HCT116 (cell line): ENCODE measurements at regions not wholly inside any gene's neighbourhood (a gene's known extent, or its start where the extent isn't known, plus 50 kb on each side); places are given as distances from the start of the nearest gene placed in this dataset.

ENCODE experiments used
- ATAC-seq: fragments of 200-7000 bp; cut with Tn5 transposase; 2 replicates; pipeline ENCODE4 v1.9.1; 2020; ENCODE audit warnings: mild to moderate bottlenecking, moderate library complexity
- BruUV-seq: library from RNA; stranded (reverse); fragments of 400-500 nt; replicated peaks from 2 replicates; lab custom pipeline; 2021; lab: Mats Ljungman, UMichigan
- CTCF ChIA-PET: fragments of 300-600 bp; sonication (Branson Sonifier 250); formaldehyde crosslinking; loops from one replicate; lab custom pipeline; 2021; ENCODE audit warnings: antibody characterized with exemption; lab: Charles Lee
- POLR2A ChIA-PET: fragments of 300-600, 350-600 bp; sonication (Branson Sonifier 250); formaldehyde crosslinking; loops from one replicate; lab custom pipeline; 2021; ENCODE audit warnings: antibody characterized with exemption; lab: Charles Lee
- RAD21 ChIA-PET, 2 experiments: fragments of 300-600 bp; sonication (Branson Sonifier 250); formaldehyde crosslinking; loops; one replicate each; lab custom pipeline; 2023; ENCODE audit warnings: low total read pairs in 2 of 2; ENCODE audit not compliant: uncharacterized antibody in 2 of 2, unreplicated experiment in 2 of 2, low non-redundant PET in 1 of 2; lab: Charles Lee
- DNase-seq: peaks from one replicate; pipeline ENCODE4 v3.0.0-alpha.2; 2010; ENCODE audit warnings: low read depth, low spot score
- H2AFZ ChIP-seq: fragments of 200-600 bp; shearing (Covaris generic), sonication (generic); 2 replicates; pipeline ENCODE4 v1.6.1; 2017; ENCODE audit warnings: low read depth, mixed run types, mixed read lengths, antibody characterized with exemption, low read length; ENCODE audit not compliant: poor library complexity, severe bottlenecking
- H3K27ac ChIP-seq: 2 replicates; pipeline ENCODE4 v1.5.1; 2012; ENCODE audit warnings: low read depth, low read length
- H3K27me3 ChIP-seq: fragments of 200-600 bp; sonication (generic); 2 replicates; pipeline ENCODE4 v1.6.1; 2016; ENCODE audit warnings: mixed run types, low read length, mixed read lengths; ENCODE audit not compliant: insufficient read depth
- H3K36me3 ChIP-seq, 2 experiments: fragments of 200-500 bp in 1 of 2; fragments of 200-600 bp in 1 of 2; sonication (Bioruptor generic) in 1 of 2; sonication (generic) in 1 of 2; 2 replicates each; pipeline versions ENCODE4 v1.5.1 to v1.6.1; 2014 to 2016; ENCODE audit warnings: low read length in 2 of 2, inconsistent platforms in 1 of 2, mixed read lengths in 1 of 2, mixed run types in 1 of 2; ENCODE audit not compliant: insufficient read depth in 2 of 2, control insufficient read depth in 1 of 2
- H3K4me1 ChIP-seq, 2 experiments: fragments of 200-600 bp in 1 of 2; sonication (generic) in 1 of 2; 2 replicates each; pipeline versions ENCODE4 v1.5.1 to v1.6.1; 2012 to 2017; ENCODE audit warnings: low read length in 2 of 2, inconsistent platforms in 1 of 2, mild to moderate bottlenecking in 1 of 2, mixed read lengths in 1 of 2, mixed run types in 1 of 2, moderate library complexity in 1 of 2; ENCODE audit not compliant: insufficient read depth in 2 of 2, control insufficient read depth in 1 of 2
- H3K4me2 ChIP-seq: fragments of 200-600 bp; sonication (generic); 2 replicates; pipeline ENCODE4 v1.6.1; 2017; ENCODE audit warnings: mixed run types, low read length, mixed read lengths
- H3K4me3 ChIP-seq, 2 experiments: fragments of 200-600 bp in 1 of 2; sonication (generic) in 1 of 2; replicated peaks in 1 of 2; 2 replicates each; pipeline ENCODE4 v1.5.1; 2011 to 2016; ENCODE audit warnings: low read length in 2 of 2, control low read depth in 1 of 2, low read depth in 1 of 2, mild to moderate bottlenecking in 1 of 2, mixed read lengths in 1 of 2, mixed run types in 1 of 2
- H3K79me2 ChIP-seq: fragments of 200-600 bp; sonication (generic); 2 replicates; pipeline ENCODE4 v1.6.1; 2017; ENCODE audit warnings: mild to moderate bottlenecking, mixed run types, low read length, moderate library complexity, mixed read lengths; ENCODE audit not compliant: insufficient read depth
- H3K9ac ChIP-seq: fragments of 200-600 bp; sonication (generic); 2 replicates; pipeline ENCODE4 v1.6.1; 2016; ENCODE audit warnings: low read length, mixed read lengths
- H3K9me2 ChIP-seq: fragments of 200-600 bp; sonication (generic), shearing (Covaris generic); 2 replicates; pipeline ENCODE4 v1.6.1; 2017; ENCODE audit warnings: mixed run types, mild to moderate bottlenecking, moderate library complexity; ENCODE audit not compliant: insufficient read depth
- H3K9me3 ChIP-seq, 2 experiments: fragments of 200-500 bp in 1 of 2; fragments of 200-600 bp in 1 of 2; sonication (Bioruptor generic) in 1 of 2; sonication (generic) in 1 of 2; 2 replicates each; pipeline ENCODE4 v1.6.1; 2014 to 2017; ENCODE audit warnings: low read length in 2 of 2, mixed read lengths in 2 of 2, inconsistent platforms in 1 of 2, low read depth in 1 of 2, mild to moderate bottlenecking in 1 of 2, mixed run types in 1 of 2, moderate library complexity in 1 of 2; ENCODE audit not compliant: control insufficient read depth in 1 of 2, insufficient read depth in 1 of 2
- H4K20me1 ChIP-seq: fragments of 200-600 bp; sonication (generic), shearing (Covaris generic); 2 replicates; pipeline ENCODE4 v1.6.1; 2017; ENCODE audit warnings: mixed run types, mild to moderate bottlenecking, moderate library complexity; ENCODE audit not compliant: insufficient read depth
- CBX3 ChIP-seq: IDR thresholded peaks from 2 replicates; pipeline ENCODE4 v1.6.1; 2012; ENCODE audit warnings: low read depth
- CEBPB ChIP-seq: IDR thresholded peaks from 2 replicates; pipeline ENCODE4 v1.6.1; 2012; ENCODE audit warnings: low read depth
- EZH2 ChIP-seq: fragments of 200-600 bp; sonication (generic); IDR thresholded peaks from 2 replicates; pipeline ENCODE4 v1.6.1; 2017; ENCODE audit warnings: antibody characterized with exemption, mixed run types
- EZH2phosphoT487 ChIP-seq: fragments of 200-600 bp; IDR thresholded peaks from 2 replicates; pipeline ENCODE4 v1.6.1; 2018; ENCODE audit warnings: antibody characterized with exemption, borderline replicate concordance
- FOSL1 ChIP-seq: IDR thresholded peaks from 2 replicates; pipeline ENCODE4 v1.6.1; 2012; ENCODE audit warnings: low read depth
- MAX ChIP-seq: IDR thresholded peaks from 2 replicates; pipeline ENCODE4 v1.6.1; 2012
- POLR2AphosphoS5 ChIP-seq: IDR thresholded peaks from 2 replicates; pipeline ENCODE4 v1.6.1; 2011; ENCODE audit warnings: mild to moderate bottlenecking, low read depth, low read length, moderate library complexity
- SIN3A ChIP-seq: IDR thresholded peaks from 2 replicates; pipeline ENCODE4 v1.6.1; 2012; ENCODE audit warnings: low read depth
- SP1 ChIP-seq: IDR thresholded peaks from 2 replicates; pipeline ENCODE4 v1.6.1; 2012; ENCODE audit warnings: low read depth
- TCF7L2 ChIP-seq: IDR thresholded peaks from 2 replicates; pipeline ENCODE4 v1.7.0; 2011; ENCODE audit warnings: borderline replicate concordance, inconsistent platforms; ENCODE audit not compliant: insufficient read depth, insufficient read length; ENCODE audit errors: extremely low read depth
- YY1 ChIP-seq: IDR thresholded peaks from 2 replicates; pipeline ENCODE4 v1.6.1; 2011; ENCODE audit warnings: low read length, low read depth, moderate library complexity, mild to moderate bottlenecking; ENCODE audit not compliant: insufficient replicate concordance; ENCODE audit errors: extremely low read depth
- ZBTB33 ChIP-seq: IDR thresholded peaks from 2 replicates; pipeline ENCODE4 v1.6.1; 2011; ENCODE audit warnings: mild to moderate bottlenecking, low read length, moderate library complexity; ENCODE audit not compliant: insufficient replicate concordance; ENCODE audit errors: extremely low read depth
- ZFX ChIP-seq: fragments of 450-650 bp; IDR thresholded peaks from 2 replicates; pipeline ENCODE4 v1.6.1; 2017
- ZNF274 ChIP-seq: fragments of 200-500 bp; sonication (Bioruptor generic); IDR thresholded peaks from 2 replicates; pipeline ENCODE4 v1.6.1; 2014; ENCODE audit warnings: mild to moderate bottlenecking, low read depth, low read length, inconsistent platforms
- intact Hi-C: fragments of 100-400 bp; cut with micrococcal nuclease; formaldehyde crosslinking; loops from 2 replicates; pipeline ENCODE4 v1.10.0; 2022

DNA sequence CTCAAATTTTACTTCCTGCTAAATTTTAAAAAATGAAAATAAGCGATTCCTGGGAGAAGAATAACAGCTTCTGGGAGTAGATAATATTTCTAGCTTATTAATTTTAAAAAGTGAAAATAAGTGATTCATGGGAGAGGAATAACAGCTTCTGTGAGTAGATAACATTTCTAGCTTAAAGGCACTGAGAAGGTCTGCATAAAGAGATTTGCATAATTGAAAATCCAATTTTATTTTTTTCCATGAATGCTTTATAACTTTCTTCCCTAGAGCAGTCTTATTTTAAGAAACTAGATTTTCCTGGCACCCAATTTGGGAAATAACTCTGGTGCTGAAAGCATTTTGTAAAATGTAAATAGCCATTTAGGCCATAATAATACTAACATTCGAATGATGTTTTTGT is 65.9 kb upstream of the ASTN2 start:
- no peak overlapping the region for H3K9ac ChIP-seq
- POLR2A ChIA-PET: no interaction called here
- no peak overlapping the region for H2AFZ ChIP-seq
- no peaks in the 10 kb centered on the region for H3K4me1 ChIP-seq
- ATAC-seq: no peak
- TF ChIP-seq POLR2AphosphoS5: no peak
- TF ChIP-seq MAX: no peak
- no peak for TF ChIP-seq CEBPB
- TF ChIP-seq YY1: no peak
- TF ChIP-seq EZH2phosphoT487: no peak
- TF ChIP-seq ZNF274: no peak
- TF ChIP-seq TCF7L2: no peak
- no peak for TF ChIP-seq SP1
- no peak for TF ChIP-seq EZH2
- TF ChIP-seq ZFX: no peak
- no peak for TF ChIP-seq CBX3
- TF ChIP-seq, all 23 proteins: peak for 0
- no peak overlapping the region for H3K27ac ChIP-seq
- intact Hi-C loops: no loop called here
- no peaks in the 10 kb centered on the region for H3K79me2 ChIP-seq
- DNase-seq: no peak
- CTCF ChIA-PET: no interaction called here
- H3K4me3 ChIP-seq: no peak overlapping the region
- no peaks in the 10 kb centered on the region for H3K36me3 ChIP-seq
- H3K9me2 ChIP-seq: no peaks in the 10 kb centered on the region
- H3K27me3 ChIP-seq: no peaks in the 10 kb centered on the region
- RAD21 ChIA-PET: no interaction called here
- H3K4me2 ChIP-seq: no peak overlapping the region
- peaks cover 0 to 4% of the 10 kb centered on the region in 2 experiments; a peak in 1 of 4 replicates for H3K9me3 ChIP-seq
- H4K20me1 ChIP-seq: no peaks in the 10 kb centered on the region
- no TSS peak for BruUV-seq

- Histone ChIP-seq H3K27me3 (no peaks in the 10 kb centered on the region), H3K4me2 (no peak overlapping the region), H3K79me2 (no peaks in the 10 kb centered on the region), H3K4me3 (no peak overlapping the region), H2AFZ (no peak overlapping the region), H3K9me3 (peaks cover 0 to 4% of the 10 kb centered on the region in 2 experiments; a peak in 1 of 4 replicates), H3K36me3 (no peaks in the 10 kb centered on the region), H3K9ac (no peak overlapping the region), H4K20me1 (no peaks in the 10 kb centered on the region), H3K9me2 (no peaks in the 10 kb centered on the region), H3K27ac (no peak overlapping the region), H3K4me1 (no peaks in the 10 kb centered on the region)
- RAD21 ChIA-PET: no interaction called here
- no peak for TF ChIP-seq ZFX
- no peak for TF ChIP-seq ZBTB33
- TF ChIP-seq CBX3: no peak
- TF ChIP-seq EZH2phosphoT487: no peak
- TF ChIP-seq SP1: no peak
- no peak for TF ChIP-seq YY1
- no peak for TF ChIP-seq POLR2AphosphoS5
- TF ChIP-seq SIN3A: no peak
- no peak for TF ChIP-seq TCF7L2
- TF ChIP-seq FOSL1: no peak
- TF ChIP-seq EZH2: no peak
- no peak for TF ChIP-seq ZNF274
- ATAC-seq: no peak
- no TSS peak for BruUV-seq
- POLR2A ChIA-PET: no interaction called here
- intact Hi-C loops: no loop called here
- CTCF ChIA-PET: no interaction called here
- DNase-seq: no peak
These were observed 65.4 kb upstream of the ASTN2 start for GRCh38 chr9:117480253-117480652.
